ENCODE measurements at regions not wholly inside any gene's neighbourhood (a gene's known extent, or its start where the extent isn't known, plus 50 kb on each side); places are given as distances from the start of the nearest gene placed in this dataset.

DNA sequence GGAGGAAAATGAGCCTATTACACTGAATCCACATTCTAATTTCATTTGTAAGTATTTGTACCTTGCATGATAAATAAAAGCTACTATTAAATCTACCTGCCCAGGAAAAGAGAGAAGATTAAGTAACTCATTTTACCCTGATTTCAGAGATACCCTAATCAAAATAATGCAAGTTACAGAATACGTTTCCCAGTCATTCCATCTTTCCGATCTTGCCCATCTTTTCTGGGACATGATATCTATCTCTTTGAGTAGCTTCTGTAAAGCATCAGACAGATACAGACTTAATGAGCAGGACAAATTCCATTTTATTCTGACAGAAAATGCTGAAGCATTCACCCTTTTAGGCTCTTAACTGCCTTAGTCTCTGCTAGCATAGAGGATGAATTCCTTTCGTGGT is 56.6 kb downstream of the SPRY2 start:
- no peak for DNase-seq

DNA sequence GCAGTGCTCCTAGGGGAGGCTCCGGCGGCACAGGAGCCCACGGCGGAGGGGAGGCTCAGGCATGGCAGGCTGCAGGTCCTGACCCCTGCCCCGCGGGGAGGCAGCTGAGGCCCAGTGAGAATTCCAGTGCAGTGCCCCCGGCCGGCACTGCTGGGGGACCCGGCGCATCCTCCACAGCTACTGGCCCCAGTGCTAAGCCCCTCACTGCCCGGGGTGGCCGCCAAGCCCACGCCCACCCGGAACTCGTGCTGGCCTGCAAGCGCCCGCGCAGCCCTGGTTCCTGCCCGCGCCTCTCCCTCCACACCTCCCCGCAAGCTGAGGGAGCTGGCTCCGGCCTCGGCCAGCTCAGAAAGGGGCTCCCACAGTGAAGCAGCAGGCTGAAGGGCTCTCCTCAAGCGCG is 62.2 kb downstream of the SPRY2 start:
- no peak for DNase-seq

- DNase-seq: peak in 28 of 51 donors; percentile 1 to 64 (median 22)
Observed at GRCh38 chr13:80276371-80277289, 64.3 kb downstream of the SPRY2 start.

DNA sequence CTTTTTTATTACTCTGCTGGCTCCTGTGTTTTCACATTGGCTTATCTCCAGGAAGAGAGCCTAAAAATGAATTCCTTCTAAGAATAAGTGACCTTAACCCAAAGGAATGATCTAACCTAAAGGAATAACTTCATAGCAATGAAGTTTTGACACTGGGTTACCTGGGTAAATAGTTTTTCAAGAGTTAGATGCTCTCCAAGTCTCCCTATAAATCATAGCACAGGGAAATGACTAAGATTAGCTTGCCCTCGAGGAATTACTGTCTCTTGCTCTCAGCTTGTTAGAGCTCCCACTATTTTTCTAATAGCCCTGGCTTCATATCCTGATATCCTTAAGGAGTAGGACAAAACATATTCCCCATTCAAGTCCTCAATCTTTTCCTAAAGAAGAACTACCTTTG is 66.3 kb downstream of the SPRY2 start:
- no peak for DNase-seq

GRCh38 chr13:80273718-80274117 is 67.2 kb downstream of the SPRY2 start:
- no peak for DNase-seq

GRCh38 chr13:80265348-80265747 is 75.6 kb downstream of the SPRY2 start:
- no peak for DNase-seq

DNA sequence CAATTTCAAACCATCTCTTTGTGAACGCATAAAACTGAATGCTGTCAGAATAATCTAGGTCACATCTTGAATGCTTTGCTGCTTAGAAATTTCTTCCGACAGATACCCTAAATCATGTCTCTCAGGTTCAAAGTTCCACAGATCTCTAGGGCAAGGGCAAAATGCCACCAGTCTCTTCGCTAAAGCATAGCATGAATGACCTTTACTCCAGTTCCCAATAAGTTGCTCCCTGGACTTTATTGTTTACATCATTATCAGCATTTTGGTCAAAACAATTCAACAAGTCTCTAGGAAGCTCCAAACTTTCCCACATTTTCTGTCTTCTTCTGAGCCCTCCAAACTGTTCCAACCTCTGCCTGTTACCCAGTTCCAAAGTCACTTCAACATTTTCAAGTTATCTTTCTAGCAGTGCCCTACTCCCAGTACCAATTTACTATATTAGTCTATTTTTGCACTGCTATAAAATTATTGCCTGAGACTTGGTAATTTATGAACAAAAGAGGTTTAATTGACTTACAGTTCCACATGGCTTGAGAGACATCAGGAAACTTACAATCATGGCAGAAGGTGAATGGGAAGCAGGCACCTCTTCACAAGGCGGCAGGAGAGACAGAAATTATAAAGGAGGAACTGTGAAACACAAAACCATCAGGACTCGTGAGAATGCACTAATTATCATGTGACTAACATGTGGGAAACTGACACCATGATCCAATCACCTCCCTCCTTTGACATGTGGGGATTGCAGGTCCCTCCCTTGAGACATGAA is 77.0 kb downstream of the SPRY2 start:
- no peak for DNase-seq

DNA sequence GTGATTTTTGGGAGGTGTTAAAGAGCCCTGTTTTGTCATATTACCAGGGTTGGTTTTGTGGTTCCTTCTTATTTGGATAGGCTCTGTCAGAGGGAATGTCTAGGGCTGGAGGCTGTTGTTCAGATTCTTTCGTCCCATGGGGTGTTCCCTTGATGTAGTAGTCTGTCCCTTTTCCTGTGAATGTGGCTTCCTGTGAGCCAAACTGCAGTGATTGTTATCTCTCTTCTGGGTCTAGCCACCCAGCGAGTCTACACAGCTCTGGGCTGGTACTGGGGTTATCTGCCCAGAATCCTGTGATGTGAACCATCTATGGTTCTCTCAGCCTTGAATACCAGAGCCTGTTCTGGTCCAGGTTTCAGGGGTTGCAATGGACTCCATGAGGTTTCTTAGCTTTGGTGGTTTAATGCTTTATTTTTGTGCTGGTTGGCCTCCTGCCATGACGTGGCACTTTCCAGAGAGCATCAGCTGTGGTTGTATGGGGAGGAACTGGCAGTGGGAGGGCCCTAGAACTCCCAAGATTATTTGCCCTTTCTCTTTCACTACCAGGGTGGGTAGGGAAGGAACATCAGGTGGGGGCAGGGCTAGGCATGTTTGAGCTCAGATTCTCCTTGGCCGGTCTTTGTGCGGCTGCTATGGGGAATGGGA is 78.8 kb downstream of the SPRY2 start:
- no peak for DNase-seq

DNA sequence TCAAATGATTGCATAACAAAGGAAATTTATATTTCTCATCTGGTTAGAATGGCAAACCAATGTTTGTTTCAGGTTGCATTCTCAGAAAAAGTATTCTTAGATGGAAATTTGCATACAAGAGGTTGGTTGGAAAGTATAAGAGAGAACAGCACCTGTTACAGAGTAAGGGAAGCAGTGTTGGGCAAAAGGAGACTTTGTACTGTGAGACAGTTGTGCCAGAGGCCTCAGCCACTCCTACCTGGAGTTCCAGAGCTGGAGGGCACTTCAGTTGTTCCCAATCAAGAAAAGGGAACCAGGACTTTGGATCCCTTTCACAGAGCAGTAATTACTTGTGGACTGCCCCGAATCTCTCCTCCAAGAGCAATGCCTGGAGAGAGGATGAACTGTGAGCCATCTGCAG is 81.8 kb downstream of the SPRY2 start:
- no peak for DNase-seq

GRCh38 chr13:80256352-80256932 is 84.5 kb downstream of the SPRY2 start:
- DNase-seq: no peak

DNA sequence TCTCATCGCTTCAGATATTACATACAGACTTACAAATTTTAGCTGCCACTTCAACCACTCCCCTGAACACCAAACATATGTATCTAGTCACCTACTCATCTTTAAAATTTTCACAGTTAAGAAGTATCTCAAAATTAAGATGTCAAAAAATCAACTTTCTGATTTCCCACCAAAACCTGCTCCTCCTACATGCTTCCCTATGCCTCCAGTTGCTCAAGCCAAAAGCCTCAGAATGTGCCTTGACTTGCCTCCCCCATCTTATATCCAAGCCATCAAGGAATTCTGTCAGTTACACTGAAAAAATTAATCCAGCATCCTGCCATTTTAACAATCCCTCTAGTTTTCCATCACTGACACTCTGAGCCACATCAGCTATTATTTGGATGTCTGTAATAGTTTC is 85.0 kb downstream of the SPRY2 start:
- no peak for DNase-seq

DNA sequence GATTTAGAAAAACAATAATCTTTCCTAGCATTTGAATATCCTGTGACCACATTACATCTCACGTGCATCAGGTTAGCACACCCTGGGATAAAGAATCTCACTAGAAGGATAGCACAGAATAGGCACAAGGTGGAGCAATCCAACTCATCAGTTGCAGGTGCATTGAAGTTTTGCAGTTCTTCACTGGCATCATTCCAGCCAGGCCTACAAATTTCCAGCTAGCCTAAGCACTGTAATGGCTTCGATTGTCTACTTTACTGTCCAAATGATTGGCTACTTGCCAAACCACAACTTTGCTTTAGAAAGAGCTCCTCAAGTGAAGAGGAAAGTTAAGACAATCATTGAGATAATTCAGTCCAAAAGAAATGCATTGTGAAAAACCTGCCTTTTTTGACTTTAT is 89.5 kb downstream of the SPRY2 start:
- DNase-seq: no peak

GRCh38 chr13:80250213-80250810 is 90.6 kb downstream of the SPRY2 start:
- no peak for DNase-seq

GRCh38 chr13:80249516-80250212 is 91.3 kb downstream of the SPRY2 start:
- DNase-seq: no peak

GRCh38 chr13:80245162-80245733 is 95.7 kb downstream of the SPRY2 start:
- no peak for DNase-seq

DNA sequence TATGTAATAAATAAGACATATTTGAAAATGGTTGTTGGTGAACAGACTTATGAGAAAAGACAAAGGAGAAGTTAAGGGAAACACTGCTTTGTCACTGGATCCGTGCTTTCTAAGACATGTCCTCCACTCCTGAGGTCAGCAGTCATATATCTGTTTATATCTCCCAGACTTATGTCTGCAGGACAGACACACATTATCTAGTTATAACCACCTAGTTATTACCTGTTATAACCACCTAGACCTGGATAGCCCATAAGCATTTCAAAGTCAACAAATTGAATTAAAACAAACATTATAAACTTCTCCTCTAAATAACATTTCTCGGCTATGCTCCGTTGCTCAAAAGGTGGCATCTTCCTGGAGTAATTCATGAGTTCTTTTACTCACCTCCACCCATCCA is 96.4 kb downstream of the SPRY2 start:
- no peak for DNase-seq

DNA sequence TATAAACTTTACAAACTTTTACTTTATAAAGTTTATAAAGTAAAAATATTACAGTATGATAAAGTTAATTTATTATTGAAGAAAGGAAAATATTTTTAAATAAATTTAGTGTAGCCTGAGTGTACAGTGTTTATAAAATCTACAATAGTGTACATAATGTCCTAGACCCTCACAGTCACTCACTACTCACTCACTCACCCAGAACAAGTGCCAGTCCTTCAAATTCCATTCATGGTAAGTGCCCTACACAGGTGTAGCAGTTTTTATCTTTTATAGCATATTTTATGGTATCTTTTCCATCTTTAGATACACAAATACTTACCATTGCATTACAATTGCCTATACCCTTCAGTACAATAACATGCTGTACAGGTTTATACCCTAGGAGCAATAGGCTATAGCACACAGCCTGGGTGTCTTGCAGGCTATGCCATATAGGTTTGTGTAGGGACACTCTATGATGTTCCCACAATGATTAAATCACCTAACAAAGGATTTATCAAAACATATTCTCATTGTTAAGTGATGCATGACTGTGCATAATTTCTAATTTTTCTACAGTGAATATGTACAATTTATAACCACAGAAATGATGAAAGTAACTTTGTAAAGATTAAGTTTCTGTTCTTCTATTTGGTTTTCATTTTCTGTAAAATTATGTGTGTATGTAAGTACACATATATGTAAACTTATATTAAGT is 98.0 kb downstream of the SPRY2 start:
- no peak for DNase-seq

DNA sequence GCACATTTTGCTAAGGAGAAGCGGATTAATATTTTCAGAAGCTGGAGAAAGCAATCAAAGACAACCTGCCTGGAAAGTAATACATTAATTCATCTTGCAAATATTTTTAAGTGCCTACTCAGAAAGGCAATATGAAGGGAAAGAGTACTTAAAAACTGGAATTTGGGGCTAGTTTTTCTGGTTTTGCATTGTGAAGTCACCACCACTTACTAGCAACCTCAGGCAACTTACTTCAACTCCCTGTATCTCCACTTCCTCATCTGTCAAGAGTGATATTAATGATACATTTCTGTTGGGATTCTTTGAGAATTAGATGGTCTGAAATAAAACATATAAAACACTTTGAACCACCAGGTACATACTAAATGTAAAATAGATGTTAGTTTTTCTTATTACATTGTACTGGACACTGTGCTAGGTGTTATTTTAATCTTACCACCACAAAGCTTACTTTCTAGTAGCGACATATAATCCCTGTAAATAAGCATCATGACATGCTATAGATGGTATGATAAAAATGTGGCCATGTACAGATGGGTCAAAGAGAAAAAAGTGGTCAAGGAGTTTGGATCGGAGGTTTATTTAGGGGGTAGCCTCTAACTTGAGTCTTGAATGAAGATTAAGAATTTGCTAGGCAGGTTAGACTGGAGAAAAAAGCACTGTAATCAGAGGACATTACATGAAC is 101.2 kb downstream of the SPRY2 start:
- DNase-seq: no peak

DNA sequence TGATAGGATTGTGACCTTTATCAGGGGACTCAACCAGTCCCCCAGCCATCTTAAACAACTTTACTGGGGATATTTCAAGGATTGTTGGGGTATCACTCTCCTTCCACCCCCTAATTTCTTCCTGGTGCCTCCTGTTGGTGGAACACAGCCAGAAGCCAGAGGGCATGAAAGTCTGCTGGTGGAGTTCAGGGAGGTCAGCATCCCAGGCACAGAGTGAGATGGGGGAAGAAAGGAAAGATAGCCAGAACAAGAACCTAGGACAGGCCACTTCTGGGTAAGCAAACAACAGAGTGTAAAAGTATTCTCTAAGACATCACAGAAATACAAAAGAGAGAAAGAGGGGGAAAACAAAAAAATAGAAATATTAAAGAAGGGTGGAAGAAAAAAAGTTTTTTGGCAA is 101.8 kb downstream of the SPRY2 start:
- DNase-seq: no peak
